AG04450 (cell line): ENCODE measurements at regions not wholly inside any gene's neighbourhood (a gene's known extent, or its start where the extent isn't known, plus 50 kb on each side); places are given as distances from the start of the nearest gene placed in this dataset.

ENCODE experiments used
- CTCF ChIA-PET: fragments of 300-600, 350-600 bp; formaldehyde crosslinking; extraction: SDS; loops from one replicate; lab custom pipeline; 2022; ENCODE audit warnings: antibody characterized with exemption, inconsistent platforms; lab: Charles Lee
- POLR2A ChIA-PET: fragments of 350-600 bp; formaldehyde crosslinking; extraction: SDS; loops from one replicate; lab custom pipeline; 2021; ENCODE audit warnings: antibody characterized with exemption, inconsistent platforms; lab: Yijun Ruan, JAX
- DNase-seq: peaks from one replicate; pipeline ENCODE4 v3.0.0-alpha.2; 2011; ENCODE audit warnings: low read depth, low spot score
- H3K27ac ChIP-seq: one replicate; pipeline ENCODE4 v1.5.1; 2012; ENCODE audit warnings: low read depth, low read length, control low read depth
- H3K27me3 ChIP-seq: one replicate; pipeline ENCODE4 v1.6.0; 2012; ENCODE audit warnings: low read length; ENCODE audit not compliant: control insufficient read depth, insufficient read depth
- H3K4me3 ChIP-seq: 2 replicates; pipeline ENCODE4 v1.5.1; 2011; ENCODE audit warnings: mild to moderate bottlenecking, low read depth, low read length, control low read depth
- H3K9me3 ChIP-seq: 2 replicates; pipeline ENCODE4 v1.5.1; 2012; ENCODE audit warnings: low read length; ENCODE audit not compliant: control insufficient read depth, insufficient read depth
- TF ChIP-seq, protein P1 (sequence below): IDR thresholded peaks from 2 replicates; pipeline ENCODE4 v1.5.1; 2011; ENCODE audit warnings: low read depth, low read length, control low read depth, inconsistent platforms

DNA sequence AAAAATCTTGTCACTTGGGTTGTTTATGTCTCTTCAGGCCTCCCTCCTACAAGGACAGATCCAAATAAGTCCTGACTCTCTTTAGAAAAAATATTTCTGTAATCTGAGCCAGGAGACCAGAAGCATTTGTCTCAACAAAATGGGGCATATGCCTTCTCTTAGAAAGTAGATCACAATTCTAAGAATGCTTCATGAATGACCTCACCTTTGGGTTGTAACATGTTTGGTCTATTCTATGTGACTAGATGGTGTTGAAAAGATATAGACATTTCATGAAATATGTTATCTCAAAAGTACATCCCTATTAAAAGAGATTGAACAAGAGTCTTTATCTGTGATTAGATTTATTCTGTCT, 159.0 kb upstream of the SETBP1 start:
- no peak for DNase-seq
- Histone ChIP-seq H3K9me3 (no peaks in the 10 kb centered on the region), H3K4me3 (no peak overlapping the region), H3K27me3 (no peaks in the 10 kb centered on the region), H3K27ac (no peak overlapping the region)
- ChIA-PET CTCF (no interaction called here), POLR2A (no interaction called here)
- TF ChIP-seq, protein P1, sequence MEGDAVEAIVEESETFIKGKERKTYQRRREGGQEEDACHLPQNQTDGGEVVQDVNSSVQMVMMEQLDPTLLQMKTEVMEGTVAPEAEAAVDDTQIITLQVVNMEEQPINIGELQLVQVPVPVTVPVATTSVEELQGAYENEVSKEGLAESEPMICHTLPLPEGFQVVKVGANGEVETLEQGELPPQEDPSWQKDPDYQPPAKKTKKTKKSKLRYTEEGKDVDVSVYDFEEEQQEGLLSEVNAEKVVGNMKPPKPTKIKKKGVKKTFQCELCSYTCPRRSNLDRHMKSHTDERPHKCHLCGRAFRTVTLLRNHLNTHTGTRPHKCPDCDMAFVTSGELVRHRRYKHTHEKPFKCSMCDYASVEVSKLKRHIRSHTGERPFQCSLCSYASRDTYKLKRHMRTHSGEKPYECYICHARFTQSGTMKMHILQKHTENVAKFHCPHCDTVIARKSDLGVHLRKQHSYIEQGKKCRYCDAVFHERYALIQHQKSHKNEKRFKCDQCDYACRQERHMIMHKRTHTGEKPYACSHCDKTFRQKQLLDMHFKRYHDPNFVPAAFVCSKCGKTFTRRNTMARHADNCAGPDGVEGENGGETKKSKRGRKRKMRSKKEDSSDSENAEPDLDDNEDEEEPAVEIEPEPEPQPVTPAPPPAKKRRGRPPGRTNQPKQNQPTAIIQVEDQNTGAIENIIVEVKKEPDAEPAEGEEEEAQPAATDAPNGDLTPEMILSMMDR = no peak

DNA sequence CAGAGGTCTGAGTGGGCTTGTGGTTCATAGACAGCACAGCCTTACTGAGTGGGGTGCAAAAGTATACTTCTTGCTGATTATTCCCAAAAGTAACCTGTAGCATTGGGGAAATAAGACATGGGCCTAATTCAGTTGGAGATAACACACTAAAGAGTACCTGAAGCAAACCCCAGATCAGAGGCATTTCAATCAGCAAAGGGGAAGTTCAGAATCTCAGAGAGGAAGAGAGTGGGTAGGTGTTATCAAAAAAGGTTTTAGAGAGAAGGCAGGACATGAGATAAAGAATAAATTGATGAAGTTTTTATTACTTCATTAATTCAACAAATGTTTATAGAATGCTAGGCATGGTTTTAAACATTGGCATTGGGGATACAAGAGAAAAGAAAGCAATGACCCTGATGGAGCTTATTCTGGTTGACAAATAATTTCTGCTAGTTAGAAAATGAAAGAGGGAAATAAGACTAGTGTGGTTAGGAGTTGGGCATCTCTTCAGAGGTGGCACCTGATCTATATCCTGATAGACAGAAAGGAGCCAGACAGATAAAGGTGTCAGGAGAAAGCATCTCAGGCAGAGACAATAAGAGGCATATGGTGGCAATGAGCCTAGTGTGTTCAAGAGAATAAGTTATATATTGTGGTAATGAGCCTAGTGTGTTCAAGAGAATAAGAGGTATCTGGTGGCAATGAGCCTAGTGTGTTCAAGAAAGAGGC, 153.8 kb upstream of the SETBP1 start:
- Histone ChIP-seq H3K4me3 (no peak overlapping the region), H3K27me3 (no peaks in the 10 kb centered on the region), H3K9me3 (no peaks in the 10 kb centered on the region), H3K27ac (no peak overlapping the region)
- ChIA-PET CTCF (no interaction called here), POLR2A (no interaction called here)
- TF ChIP-seq, protein P1 = no peak
- DNase-seq = no peak

DNA sequence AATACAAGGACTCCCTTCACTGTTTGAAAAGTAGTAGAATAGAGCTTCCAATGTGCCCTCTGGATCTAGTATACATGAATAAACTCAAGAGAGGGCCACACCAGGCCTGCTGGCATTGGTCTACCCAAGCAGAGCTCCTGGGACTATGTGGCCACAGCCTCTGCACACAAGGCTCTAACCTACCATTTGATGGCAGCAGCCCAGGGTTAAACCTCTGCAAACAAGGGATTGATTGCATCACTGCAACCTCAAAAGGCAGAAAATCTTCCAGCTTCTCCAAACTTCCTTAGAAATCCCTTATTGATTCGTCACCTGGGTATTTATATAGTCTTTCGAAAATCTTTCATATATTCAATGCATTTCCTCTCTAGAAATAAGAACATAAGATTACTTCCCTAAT, 147.6 kb upstream of the SETBP1 start:
- Histone ChIP-seq H3K27ac (no peak overlapping the region), H3K9me3 (no peaks in the 10 kb centered on the region), H3K27me3 (no peaks in the 10 kb centered on the region), H3K4me3 (no peak overlapping the region)
- ChIA-PET POLR2A (no interaction called here), CTCF (interaction anchor here (0.6 kb wide), 1 partner anchor 392 kb away, joined by 4 read pairs; no protein-coding TSS in a partner anchor)
- no peak for DNase-seq
- TF ChIP-seq, protein P1 = no peak

DNA sequence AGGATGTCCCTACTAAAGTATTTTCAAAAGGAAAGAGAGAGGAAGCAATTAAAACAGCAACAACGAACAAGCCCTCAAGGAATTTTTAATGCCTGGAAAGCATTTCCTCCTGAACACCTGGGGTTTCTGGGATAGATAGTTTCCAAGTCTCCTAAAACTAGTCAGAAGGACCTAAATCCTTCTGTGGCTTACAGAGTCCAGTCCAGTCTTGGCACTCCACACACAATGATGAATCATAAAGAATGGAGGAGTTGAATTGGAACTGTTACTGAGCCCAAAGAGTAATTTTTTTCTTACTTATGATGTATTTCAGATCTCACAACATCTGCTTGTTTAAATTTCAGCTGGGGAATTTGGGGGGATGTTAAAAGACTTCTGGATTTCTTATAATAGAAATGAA, 144.6 kb upstream of the SETBP1 start:
- CTCF ChIA-PET = no interaction called here
- TF ChIP-seq, protein P1 = no peak
- no peaks in the 10 kb centered on the region for H3K9me3 ChIP-seq
- no peak for DNase-seq
- H3K27me3 ChIP-seq = no peaks in the 10 kb centered on the region
- H3K27ac ChIP-seq = no peak overlapping the region
- H3K4me3 ChIP-seq = no peak overlapping the region
- POLR2A ChIA-PET = no interaction called here

DNA sequence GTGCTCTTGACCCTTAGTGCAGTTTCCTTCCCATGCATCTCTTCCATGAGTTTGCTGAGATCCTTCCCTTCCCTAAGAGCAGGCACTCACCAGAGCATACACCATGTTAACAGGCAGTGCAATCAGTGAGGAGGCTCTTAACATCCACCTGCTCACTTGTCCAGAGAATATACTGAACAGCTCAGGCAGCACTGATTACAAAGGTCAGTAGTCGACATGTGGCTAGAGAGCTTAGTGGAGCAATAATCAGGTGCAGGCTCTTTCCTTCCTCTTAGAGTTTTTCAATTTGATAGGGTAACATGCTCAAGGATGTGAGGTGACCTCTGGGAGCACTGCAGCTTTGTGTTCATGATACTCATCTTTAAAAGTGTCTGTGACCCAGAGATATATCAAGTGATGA, 144.1 kb upstream of the SETBP1 start:
- DNase-seq = no peak
- Histone ChIP-seq H3K4me3 (no peak overlapping the region), H3K27me3 (no peaks in the 10 kb centered on the region), H3K27ac (no peak overlapping the region), H3K9me3 (no peaks in the 10 kb centered on the region)
- CTCF ChIA-PET = no interaction called here
- POLR2A ChIA-PET = no interaction called here
- TF ChIP-seq, protein P1 = no peak
